Panc1 (cell line): ENCODE measurements at regions not wholly inside any gene's neighbourhood (a gene's known extent, or its start where the extent isn't known, plus 50 kb on each side); places are given as distances from the start of the nearest gene placed in this dataset.

ENCODE experiments used
- POLR2AphosphoS5 ChIP-seq: IDR thresholded peaks from 2 replicates; pipeline ENCODE4 v1.6.1; 2012; ENCODE audit warnings: mild to moderate bottlenecking, low read depth, low read length, moderate library complexity
- SIN3A ChIP-seq: IDR thresholded peaks from 2 replicates; pipeline ENCODE4 v1.6.1; 2012; ENCODE audit warnings: low read depth, mild to moderate bottlenecking, low read length, moderate library complexity, borderline replicate concordance; ENCODE audit not compliant: insufficient read depth
- TCF7L2 ChIP-seq: IDR thresholded peaks from 2 replicates; pipeline ENCODE4 v1.6.1; 2011; ENCODE audit warnings: mild to moderate bottlenecking, low read depth, low read length, inconsistent platforms
- TF ChIP-seq, protein P1 (sequence below): fragments of 450-650 bp; IDR thresholded peaks from 2 replicates; pipeline ENCODE4 v1.5.1; 2017; ENCODE audit warnings: mild to moderate bottlenecking

DNA sequence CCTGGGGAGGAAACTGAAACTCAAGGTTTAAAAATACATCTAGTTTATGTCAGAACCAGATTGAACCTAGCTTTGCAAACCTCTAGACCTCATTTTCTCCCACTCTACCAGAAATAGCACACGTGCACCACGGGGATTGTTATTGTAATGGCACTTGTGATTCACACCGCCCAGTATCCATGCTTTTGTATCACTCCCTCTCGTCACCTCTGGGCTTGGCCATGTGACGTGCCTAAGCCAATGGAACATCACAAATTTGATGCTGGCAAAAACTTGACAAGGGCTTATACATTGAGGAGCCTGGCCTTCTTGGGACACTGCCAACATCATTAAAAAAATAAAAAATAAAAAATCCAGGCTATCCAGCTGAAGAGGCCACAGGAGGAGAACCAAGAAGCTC lies 495.8 kb upstream of the POU3F3 start:
- TF ChIP-seq, protein P1, sequence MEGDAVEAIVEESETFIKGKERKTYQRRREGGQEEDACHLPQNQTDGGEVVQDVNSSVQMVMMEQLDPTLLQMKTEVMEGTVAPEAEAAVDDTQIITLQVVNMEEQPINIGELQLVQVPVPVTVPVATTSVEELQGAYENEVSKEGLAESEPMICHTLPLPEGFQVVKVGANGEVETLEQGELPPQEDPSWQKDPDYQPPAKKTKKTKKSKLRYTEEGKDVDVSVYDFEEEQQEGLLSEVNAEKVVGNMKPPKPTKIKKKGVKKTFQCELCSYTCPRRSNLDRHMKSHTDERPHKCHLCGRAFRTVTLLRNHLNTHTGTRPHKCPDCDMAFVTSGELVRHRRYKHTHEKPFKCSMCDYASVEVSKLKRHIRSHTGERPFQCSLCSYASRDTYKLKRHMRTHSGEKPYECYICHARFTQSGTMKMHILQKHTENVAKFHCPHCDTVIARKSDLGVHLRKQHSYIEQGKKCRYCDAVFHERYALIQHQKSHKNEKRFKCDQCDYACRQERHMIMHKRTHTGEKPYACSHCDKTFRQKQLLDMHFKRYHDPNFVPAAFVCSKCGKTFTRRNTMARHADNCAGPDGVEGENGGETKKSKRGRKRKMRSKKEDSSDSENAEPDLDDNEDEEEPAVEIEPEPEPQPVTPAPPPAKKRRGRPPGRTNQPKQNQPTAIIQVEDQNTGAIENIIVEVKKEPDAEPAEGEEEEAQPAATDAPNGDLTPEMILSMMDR: no peak
- TF ChIP-seq TCF7L2 (no peak), POLR2AphosphoS5 (no peak), SIN3A (no peak)
